ENCODE measurements at regions not wholly inside any gene's neighbourhood (a gene's known extent, or its start where the extent isn't known, plus 50 kb on each side); places are given as distances from the start of the nearest gene placed in this dataset.

DNA sequence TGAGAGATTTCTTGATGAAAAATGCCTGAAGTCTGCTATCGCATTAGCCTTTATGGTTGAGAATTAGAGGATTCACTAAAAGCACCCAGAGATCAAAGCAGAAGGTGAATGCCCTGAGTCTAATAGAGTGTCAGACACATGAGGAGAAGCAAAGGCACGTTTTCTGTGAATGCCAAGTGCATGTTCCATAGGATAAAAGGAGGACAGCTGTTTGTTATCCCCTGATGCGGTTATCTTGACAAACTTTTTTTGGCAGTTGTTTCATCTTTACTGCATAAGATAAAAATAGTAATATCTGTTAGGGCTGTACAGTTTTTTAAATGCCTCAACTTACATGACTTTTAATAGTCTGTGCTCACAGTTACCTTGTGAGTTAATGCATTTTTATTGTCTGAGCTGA lies 65.3 kb upstream of the CD96 start:
- TF ChIP-seq, protein P1, sequence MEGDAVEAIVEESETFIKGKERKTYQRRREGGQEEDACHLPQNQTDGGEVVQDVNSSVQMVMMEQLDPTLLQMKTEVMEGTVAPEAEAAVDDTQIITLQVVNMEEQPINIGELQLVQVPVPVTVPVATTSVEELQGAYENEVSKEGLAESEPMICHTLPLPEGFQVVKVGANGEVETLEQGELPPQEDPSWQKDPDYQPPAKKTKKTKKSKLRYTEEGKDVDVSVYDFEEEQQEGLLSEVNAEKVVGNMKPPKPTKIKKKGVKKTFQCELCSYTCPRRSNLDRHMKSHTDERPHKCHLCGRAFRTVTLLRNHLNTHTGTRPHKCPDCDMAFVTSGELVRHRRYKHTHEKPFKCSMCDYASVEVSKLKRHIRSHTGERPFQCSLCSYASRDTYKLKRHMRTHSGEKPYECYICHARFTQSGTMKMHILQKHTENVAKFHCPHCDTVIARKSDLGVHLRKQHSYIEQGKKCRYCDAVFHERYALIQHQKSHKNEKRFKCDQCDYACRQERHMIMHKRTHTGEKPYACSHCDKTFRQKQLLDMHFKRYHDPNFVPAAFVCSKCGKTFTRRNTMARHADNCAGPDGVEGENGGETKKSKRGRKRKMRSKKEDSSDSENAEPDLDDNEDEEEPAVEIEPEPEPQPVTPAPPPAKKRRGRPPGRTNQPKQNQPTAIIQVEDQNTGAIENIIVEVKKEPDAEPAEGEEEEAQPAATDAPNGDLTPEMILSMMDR (conservative IDR thresholded peaks at IDR 0.05; ENCODE audit: low read depth in 2 of 2): no peak
- TF ChIP-seq, protein P2, sequence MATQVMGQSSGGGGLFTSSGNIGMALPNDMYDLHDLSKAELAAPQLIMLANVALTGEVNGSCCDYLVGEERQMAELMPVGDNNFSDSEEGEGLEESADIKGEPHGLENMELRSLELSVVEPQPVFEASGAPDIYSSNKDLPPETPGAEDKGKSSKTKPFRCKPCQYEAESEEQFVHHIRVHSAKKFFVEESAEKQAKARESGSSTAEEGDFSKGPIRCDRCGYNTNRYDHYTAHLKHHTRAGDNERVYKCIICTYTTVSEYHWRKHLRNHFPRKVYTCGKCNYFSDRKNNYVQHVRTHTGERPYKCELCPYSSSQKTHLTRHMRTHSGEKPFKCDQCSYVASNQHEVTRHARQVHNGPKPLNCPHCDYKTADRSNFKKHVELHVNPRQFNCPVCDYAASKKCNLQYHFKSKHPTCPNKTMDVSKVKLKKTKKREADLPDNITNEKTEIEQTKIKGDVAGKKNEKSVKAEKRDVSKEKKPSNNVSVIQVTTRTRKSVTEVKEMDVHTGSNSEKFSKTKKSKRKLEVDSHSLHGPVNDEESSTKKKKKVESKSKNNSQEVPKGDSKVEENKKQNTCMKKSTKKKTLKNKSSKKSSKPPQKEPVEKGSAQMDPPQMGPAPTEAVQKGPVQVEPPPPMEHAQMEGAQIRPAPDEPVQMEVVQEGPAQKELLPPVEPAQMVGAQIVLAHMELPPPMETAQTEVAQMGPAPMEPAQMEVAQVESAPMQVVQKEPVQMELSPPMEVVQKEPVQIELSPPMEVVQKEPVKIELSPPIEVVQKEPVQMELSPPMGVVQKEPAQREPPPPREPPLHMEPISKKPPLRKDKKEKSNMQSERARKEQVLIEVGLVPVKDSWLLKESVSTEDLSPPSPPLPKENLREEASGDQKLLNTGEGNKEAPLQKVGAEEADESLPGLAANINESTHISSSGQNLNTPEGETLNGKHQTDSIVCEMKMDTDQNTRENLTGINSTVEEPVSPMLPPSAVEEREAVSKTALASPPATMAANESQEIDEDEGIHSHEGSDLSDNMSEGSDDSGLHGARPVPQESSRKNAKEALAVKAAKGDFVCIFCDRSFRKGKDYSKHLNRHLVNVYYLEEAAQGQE (IDR thresholded peaks at IDR 0.05; ENCODE audit: unreplicated experiment): no peak
- TF ChIP-seq EZH2phosphoT487 (IDR thresholded peaks at IDR 0.05; ENCODE audit: unreplicated experiment) (no peak), ZNF331 (CRISPR knock-in tag; IDR thresholded peaks at IDR 0.05; ENCODE audit: low read depth) (no peak), POLR2AphosphoS5 (IDR thresholded peaks at IDR 0.05; ENCODE audit: low read depth) (no peak), JUNB (IDR thresholded peaks at IDR 0.05; ENCODE audit: unreplicated experiment) (no peak), EZH2 (IDR thresholded peaks at IDR 0.05; ENCODE audit: low read depth, unreplicated experiment) (no peak), ZNF114 (CRISPR knock-in tag; IDR thresholded peaks at IDR 0.05) (no peak), NANOG (IDR thresholded peaks at IDR 0.05; ENCODE audit: borderline replicate concordance) (no peak), STAT1 (IDR thresholded peaks at IDR 0.05; ENCODE audit: unreplicated experiment) (no peak), CREB1 (CRISPR knock-in tag; IDR thresholded peaks at IDR 0.05; ENCODE audit: low read depth) (no peak)
- TF ChIP-seq, protein P3, sequence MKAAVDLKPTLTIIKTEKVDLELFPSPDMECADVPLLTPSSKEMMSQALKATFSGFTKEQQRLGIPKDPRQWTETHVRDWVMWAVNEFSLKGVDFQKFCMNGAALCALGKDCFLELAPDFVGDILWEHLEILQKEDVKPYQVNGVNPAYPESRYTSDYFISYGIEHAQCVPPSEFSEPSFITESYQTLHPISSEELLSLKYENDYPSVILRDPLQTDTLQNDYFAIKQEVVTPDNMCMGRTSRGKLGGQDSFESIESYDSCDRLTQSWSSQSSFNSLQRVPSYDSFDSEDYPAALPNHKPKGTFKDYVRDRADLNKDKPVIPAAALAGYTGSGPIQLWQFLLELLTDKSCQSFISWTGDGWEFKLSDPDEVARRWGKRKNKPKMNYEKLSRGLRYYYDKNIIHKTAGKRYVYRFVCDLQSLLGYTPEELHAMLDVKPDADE (IDR thresholded peaks at IDR 0.05): no peak
- TF ChIP-seq, protein P4, sequence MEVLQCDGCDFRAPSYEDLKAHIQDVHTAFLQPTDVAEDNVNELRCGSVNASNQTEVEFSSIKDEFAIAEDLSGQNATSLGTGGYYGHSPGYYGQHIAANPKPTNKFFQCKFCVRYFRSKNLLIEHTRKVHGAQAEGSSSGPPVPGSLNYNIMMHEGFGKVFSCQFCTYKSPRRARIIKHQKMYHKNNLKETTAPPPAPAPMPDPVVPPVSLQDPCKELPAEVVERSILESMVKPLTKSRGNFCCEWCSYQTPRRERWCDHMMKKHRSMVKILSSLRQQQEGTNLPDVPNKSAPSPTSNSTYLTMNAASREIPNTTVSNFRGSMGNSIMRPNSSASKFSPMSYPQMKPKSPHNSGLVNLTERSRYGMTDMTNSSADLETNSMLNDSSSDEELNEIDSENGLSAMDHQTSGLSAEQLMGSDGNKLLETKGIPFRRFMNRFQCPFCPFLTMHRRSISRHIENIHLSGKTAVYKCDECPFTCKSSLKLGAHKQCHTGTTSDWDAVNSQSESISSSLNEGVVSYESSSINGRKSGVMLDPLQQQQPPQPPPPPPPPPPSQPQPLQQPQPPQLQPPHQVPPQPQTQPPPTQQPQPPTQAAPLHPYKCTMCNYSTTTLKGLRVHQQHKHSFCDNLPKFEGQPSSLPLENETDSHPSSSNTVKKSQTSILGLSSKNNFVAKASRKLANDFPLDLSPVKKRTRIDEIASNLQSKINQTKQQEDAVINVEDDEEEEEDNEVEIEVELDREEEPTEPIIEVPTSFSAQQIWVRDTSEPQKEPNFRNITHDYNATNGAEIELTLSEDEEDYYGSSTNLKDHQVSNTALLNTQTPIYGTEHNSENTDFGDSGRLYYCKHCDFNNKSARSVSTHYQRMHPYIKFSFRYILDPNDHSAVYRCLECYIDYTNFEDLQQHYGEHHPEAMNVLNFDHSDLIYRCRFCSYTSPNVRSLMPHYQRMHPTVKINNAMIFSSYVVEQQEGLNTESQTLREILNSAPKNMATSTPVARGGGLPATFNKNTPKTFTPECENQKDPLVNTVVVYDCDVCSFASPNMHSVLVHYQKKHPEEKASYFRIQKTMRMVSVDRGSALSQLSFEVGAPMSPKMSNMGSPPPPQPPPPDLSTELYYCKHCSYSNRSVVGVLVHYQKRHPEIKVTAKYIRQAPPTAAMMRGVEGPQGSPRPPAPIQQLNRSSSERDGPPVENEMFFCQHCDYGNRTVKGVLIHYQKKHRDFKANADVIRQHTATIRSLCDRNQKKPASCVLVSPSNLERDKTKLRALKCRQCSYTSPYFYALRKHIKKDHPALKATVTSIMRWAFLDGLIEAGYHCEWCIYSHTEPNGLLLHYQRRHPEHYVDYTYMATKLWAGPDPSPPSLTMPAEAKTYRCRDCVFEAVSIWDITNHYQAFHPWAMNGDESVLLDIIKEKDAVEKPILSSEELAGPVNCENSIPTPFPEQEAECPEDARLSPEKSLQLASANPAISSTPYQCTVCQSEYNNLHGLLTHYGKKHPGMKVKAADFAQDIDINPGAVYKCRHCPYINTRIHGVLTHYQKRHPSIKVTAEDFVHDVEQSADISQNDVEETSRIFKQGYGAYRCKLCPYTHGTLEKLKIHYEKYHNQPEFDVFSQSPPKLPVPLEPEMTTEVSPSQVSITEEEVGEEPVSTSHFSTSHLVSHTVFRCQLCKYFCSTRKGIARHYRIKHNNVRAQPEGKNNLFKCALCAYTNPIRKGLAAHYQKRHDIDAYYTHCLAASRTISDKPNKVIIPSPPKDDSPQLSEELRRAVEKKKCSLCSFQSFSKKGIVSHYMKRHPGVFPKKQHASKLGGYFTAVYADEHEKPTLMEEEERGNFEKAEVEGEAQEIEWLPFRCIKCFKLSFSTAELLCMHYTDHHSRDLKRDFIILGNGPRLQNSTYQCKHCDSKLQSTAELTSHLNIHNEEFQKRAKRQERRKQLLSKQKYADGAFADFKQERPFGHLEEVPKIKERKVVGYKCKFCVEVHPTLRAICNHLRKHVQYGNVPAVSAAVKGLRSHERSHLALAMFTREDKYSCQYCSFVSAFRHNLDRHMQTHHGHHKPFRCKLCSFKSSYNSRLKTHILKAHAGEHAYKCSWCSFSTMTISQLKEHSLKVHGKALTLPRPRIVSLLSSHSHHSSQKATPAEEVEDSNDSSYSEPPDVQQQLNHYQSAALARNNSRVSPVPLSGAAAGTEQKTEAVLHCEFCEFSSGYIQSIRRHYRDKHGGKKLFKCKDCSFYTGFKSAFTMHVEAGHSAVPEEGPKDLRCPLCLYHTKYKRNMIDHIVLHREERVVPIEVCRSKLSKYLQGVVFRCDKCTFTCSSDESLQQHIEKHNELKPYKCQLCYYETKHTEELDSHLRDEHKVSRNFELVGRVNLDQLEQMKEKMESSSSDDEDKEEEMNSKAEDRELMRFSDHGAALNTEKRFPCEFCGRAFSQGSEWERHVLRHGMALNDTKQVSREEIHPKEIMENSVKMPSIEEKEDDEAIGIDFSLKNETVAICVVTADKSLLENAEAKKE (CRISPR knock-in tag; IDR thresholded peaks at IDR 0.05): no peak
